ENCODE measurements at regions not wholly inside any gene's neighbourhood (a gene's known extent, or its start where the extent isn't known, plus 50 kb on each side); places are given as distances from the start of the nearest gene placed in this dataset.

GRCh38 chr5:21649969-21650368 is 1203.2 kb downstream of the CDH12 start:
- H3K36me3 Mint-ChIP-seq (ENCODE audit: low read depth, unreplicated experiment) = no peaks in the 10 kb centered on the region
- no peak overlapping the region for H3K4me3 Mint-ChIP-seq (ENCODE audit: unreplicated experiment)
- H3K4me2 ChIP-seq (ENCODE audit: low read length) = no peak overlapping the region
- no peak overlapping the region for H3K9ac ChIP-seq (ENCODE audit: low read length)
- H3K4me1 ChIP-seq (ENCODE audit: insufficient read depth, low read length) = no peaks in the 10 kb centered on the region
- H3K79me2 ChIP-seq (ENCODE audit: insufficient read depth, low read length) = no peaks in the 10 kb centered on the region
- no peaks in the 10 kb centered on the region for H3K36me3 ChIP-seq (ENCODE audit: insufficient read depth, low read length)
- H3K27me3 Mint-ChIP-seq (ENCODE audit: low read depth, unreplicated experiment) = no peaks in the 10 kb centered on the region
- no peak overlapping the region for H3K27ac ChIP-seq (ENCODE audit: low read depth, low read length)
- H3K4me1 Mint-ChIP-seq (ENCODE audit: low read depth, unreplicated experiment) = no peaks in the 10 kb centered on the region
- H3K27ac Mint-ChIP-seq (ENCODE audit: unreplicated experiment) = no peak overlapping the region
- no peak overlapping the region for H3K4me3 ChIP-seq (ENCODE audit: insufficient read depth, low read depth, low read length)
- no peaks in the 10 kb centered on the region for H3K9me3 Mint-ChIP-seq (ENCODE audit: unreplicated experiment)
- no peaks in the 10 kb centered on the region for H3K27me3 ChIP-seq (ENCODE audit: insufficient read depth, low read length)
- no peak overlapping the region for H2AFZ ChIP-seq (ENCODE audit: low read depth, low read length)
- no peaks in the 10 kb centered on the region for H4K20me1 ChIP-seq (ENCODE audit: insufficient read depth, low read length)
- no peaks in the 10 kb centered on the region for H3K9me3 ChIP-seq (ENCODE audit: insufficient read depth, low read depth, low read length)
- FAIRE-seq (no peak), DNase-seq (ENCODE audit: low read depth) (no peak)
- TF ChIP-seq EZH2 (IDR thresholded peaks at IDR 0.05; ENCODE audit: insufficient read depth, low read length) = no peak

GRCh38 chr5:21646469-21646868 is 1206.7 kb downstream of the CDH12 start:
- no peaks in the 10 kb centered on the region for H3K36me3 Mint-ChIP-seq (ENCODE audit: low read depth, unreplicated experiment)
- H3K9me3 Mint-ChIP-seq (ENCODE audit: unreplicated experiment) = no peaks in the 10 kb centered on the region
- no peaks in the 10 kb centered on the region for H3K4me1 Mint-ChIP-seq (ENCODE audit: low read depth, unreplicated experiment)
- Histone ChIP-seq H3K9me3 (ENCODE audit: insufficient read depth, low read depth, low read length) (no peaks in the 10 kb centered on the region), H3K27me3 (ENCODE audit: insufficient read depth, low read length) (no peaks in the 10 kb centered on the region), H3K9ac (ENCODE audit: low read length) (no peak overlapping the region), H2AFZ (ENCODE audit: low read depth, low read length) (no peak overlapping the region), H4K20me1 (ENCODE audit: insufficient read depth, low read length) (no peaks in the 10 kb centered on the region), H3K4me3 (ENCODE audit: insufficient read depth, low read depth, low read length) (no peak overlapping the region), H3K36me3 (ENCODE audit: insufficient read depth, low read length) (no peaks in the 10 kb centered on the region), H3K79me2 (ENCODE audit: insufficient read depth, low read length) (no peaks in the 10 kb centered on the region), H3K27ac (ENCODE audit: low read depth, low read length) (no peak overlapping the region), H3K4me1 (ENCODE audit: insufficient read depth, low read length) (no peaks in the 10 kb centered on the region), H3K4me2 (ENCODE audit: low read length) (no peak overlapping the region)
- DNase-seq (ENCODE audit: low read depth) = peak; percentile 41
- H3K4me3 Mint-ChIP-seq (ENCODE audit: unreplicated experiment) = no peak overlapping the region
- TF ChIP-seq EZH2 (IDR thresholded peaks at IDR 0.05; ENCODE audit: insufficient read depth, low read length) (no peak), CTCF (IDR thresholded peaks at IDR 0.05; ENCODE audit: insufficient read depth, low read depth, low read length) (no peak)
- no peaks in the 10 kb centered on the region for H3K27me3 Mint-ChIP-seq (ENCODE audit: low read depth, unreplicated experiment)
- no peak for FAIRE-seq
- no peak overlapping the region for H3K27ac Mint-ChIP-seq (ENCODE audit: unreplicated experiment)

- no peaks in the 10 kb centered on the region for H4K20me1 ChIP-seq (ENCODE audit: insufficient read depth, low read length)
- H3K36me3 ChIP-seq (ENCODE audit: insufficient read depth, low read length) = no peaks in the 10 kb centered on the region
- no peaks in the 10 kb centered on the region for H3K4me1 ChIP-seq (ENCODE audit: insufficient read depth, low read length)
- no peak overlapping the region for H2AFZ ChIP-seq (ENCODE audit: low read depth, low read length)
- H3K4me3 ChIP-seq (ENCODE audit: insufficient read depth, low read depth, low read length) = no peak overlapping the region
- H3K4me1 Mint-ChIP-seq (ENCODE audit: low read depth, unreplicated experiment) = no peaks in the 10 kb centered on the region
- FAIRE-seq (no peak), DNase-seq (ENCODE audit: low read depth) (no peak)
- no peaks in the 10 kb centered on the region for H3K79me2 ChIP-seq (ENCODE audit: insufficient read depth, low read length)
- no peaks in the 10 kb centered on the region for H3K27me3 ChIP-seq (ENCODE audit: insufficient read depth, low read length)
- H3K27ac Mint-ChIP-seq (ENCODE audit: unreplicated experiment) = no peak overlapping the region
- no peak overlapping the region for H3K27ac ChIP-seq (ENCODE audit: low read depth, low read length)
- no peak overlapping the region for H3K4me2 ChIP-seq (ENCODE audit: low read length)
- no peaks in the 10 kb centered on the region for H3K9me3 ChIP-seq (ENCODE audit: insufficient read depth, low read depth, low read length)
- TF ChIP-seq CTCF (IDR thresholded peaks at IDR 0.05; ENCODE audit: insufficient read depth, low read depth, low read length) (no peak), EZH2 (IDR thresholded peaks at IDR 0.05; ENCODE audit: insufficient read depth, low read length) (no peak)
- no peak overlapping the region for H3K4me3 Mint-ChIP-seq (ENCODE audit: unreplicated experiment)
- no peaks in the 10 kb centered on the region for H3K9me3 Mint-ChIP-seq (ENCODE audit: unreplicated experiment)
- no peak overlapping the region for H3K9ac ChIP-seq (ENCODE audit: low read length)
- H3K27me3 Mint-ChIP-seq (ENCODE audit: low read depth, unreplicated experiment) = no peaks in the 10 kb centered on the region
- H3K36me3 Mint-ChIP-seq (ENCODE audit: low read depth, unreplicated experiment) = no peaks in the 10 kb centered on the region
These were observed 1209.1 kb downstream of the CDH12 start for GRCh38 chr5:21644032-21644431.
